AG10803 (cell line): ENCODE measurements at regions not wholly inside any gene's neighbourhood (a gene's known extent, or its start where the extent isn't known, plus 50 kb on each side); places are given as distances from the start of the nearest gene placed in this dataset.

Experiments used
- DNase-seq: peaks from one replicate; pipeline ENCODE4 v3.0.0; 2010; ENCODE audit warnings: low read depth
- H3K4me3 ChIP-seq: 2 replicates; pipeline ENCODE4 v1.5.1; 2011; ENCODE audit warnings: mild to moderate bottlenecking, low read length, control low read depth
- TF ChIP-seq, protein P1 (sequence below): conservative IDR thresholded peaks from 2 replicates; pipeline ENCODE4 v1.5.1; 2011; ENCODE audit warnings: mild to moderate bottlenecking, low read length, control low read depth, inconsistent platforms

DNA sequence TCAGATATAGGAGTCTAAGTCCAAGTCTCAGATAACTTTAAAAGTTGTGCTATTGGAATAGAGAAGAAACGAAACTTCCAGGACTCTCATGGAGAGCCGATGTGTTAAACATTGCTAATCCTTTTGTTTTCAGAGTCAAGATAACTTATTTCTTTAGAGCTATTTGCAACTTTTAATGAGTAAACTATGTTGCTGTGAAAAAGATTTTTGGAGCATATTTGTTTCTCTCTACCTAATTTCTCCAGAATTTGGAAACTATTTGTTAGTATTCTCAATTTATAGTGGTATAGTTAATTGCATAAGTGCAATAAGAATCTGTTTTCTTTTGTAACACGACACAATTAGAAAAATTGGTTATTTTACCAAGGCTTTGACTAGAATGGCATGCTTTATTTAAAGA is 588.9 kb downstream of the NTRK3 start:
- DNase-seq, result no peak

GRCh38 chr15:87662575-87662974 is 594.0 kb downstream of the NTRK3 start:
- TF ChIP-seq, protein P1, sequence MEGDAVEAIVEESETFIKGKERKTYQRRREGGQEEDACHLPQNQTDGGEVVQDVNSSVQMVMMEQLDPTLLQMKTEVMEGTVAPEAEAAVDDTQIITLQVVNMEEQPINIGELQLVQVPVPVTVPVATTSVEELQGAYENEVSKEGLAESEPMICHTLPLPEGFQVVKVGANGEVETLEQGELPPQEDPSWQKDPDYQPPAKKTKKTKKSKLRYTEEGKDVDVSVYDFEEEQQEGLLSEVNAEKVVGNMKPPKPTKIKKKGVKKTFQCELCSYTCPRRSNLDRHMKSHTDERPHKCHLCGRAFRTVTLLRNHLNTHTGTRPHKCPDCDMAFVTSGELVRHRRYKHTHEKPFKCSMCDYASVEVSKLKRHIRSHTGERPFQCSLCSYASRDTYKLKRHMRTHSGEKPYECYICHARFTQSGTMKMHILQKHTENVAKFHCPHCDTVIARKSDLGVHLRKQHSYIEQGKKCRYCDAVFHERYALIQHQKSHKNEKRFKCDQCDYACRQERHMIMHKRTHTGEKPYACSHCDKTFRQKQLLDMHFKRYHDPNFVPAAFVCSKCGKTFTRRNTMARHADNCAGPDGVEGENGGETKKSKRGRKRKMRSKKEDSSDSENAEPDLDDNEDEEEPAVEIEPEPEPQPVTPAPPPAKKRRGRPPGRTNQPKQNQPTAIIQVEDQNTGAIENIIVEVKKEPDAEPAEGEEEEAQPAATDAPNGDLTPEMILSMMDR, result no peak
- DNase-seq, result no peak
- H3K4me3 ChIP-seq, result no peak overlapping the region

More for the DNA sequence above, 588.9 kb downstream of the NTRK3 start:
- no peak overlapping the region for H3K4me3 ChIP-seq
- TF ChIP-seq, protein P1, result no peak

- H3K4me3 ChIP-seq, result no peak overlapping the region
- TF ChIP-seq, protein P1, result no peak
- no peak for DNase-seq
Observed at GRCh38 chr15:87661454-87662355, 594.8 kb downstream of the NTRK3 start.

- no peak for DNase-seq
- TF ChIP-seq, protein P1, result no peak
- H3K4me3 ChIP-seq, result no peak overlapping the region
Observed at GRCh38 chr15:87660251-87661129, 596.0 kb downstream of the NTRK3 start.

DNA sequence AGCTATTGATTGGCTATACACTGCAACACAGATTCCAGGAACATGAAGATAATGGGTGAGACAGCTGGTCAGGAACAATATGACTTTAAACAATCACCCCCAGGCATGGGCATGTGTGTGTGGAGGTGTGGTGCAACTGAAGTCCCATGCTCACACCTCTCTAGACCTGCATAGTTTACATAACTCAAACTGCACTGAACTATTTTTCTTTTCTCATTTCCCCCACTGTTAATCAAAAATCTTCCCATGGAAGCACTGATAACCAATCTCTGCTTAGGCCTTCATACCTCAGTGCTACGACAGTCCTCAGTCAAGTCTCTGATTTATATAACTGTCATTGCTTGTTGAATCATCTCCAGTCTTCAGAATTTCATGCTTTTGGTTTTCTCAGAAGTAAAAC is 600.2 kb downstream of the NTRK3 start:
- no peak overlapping the region for H3K4me3 ChIP-seq
- TF ChIP-seq, protein P1, result no peak
- no peak for DNase-seq

DNA sequence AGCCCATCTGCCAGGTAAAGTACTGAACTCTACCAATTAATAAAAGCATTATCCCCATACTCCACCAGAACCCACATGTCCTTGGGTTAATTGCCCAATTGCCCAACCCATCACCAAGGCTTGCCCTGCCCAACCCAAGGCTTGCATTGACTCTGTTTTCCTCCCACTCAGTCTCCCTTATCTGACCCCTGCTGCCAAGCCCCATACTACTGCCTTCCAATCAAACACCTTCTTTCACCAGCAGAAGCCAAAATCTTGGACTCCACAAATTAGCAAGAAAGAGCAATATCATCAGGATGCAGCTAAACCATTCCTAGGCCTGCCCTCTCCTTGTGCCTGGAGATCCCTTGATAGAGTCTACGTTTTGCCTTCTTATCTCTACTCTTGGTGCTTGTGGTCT is 602.9 kb downstream of the NTRK3 start:
- TF ChIP-seq, protein P1, result no peak
- no peak for DNase-seq
- no peak overlapping the region for H3K4me3 ChIP-seq

DNA sequence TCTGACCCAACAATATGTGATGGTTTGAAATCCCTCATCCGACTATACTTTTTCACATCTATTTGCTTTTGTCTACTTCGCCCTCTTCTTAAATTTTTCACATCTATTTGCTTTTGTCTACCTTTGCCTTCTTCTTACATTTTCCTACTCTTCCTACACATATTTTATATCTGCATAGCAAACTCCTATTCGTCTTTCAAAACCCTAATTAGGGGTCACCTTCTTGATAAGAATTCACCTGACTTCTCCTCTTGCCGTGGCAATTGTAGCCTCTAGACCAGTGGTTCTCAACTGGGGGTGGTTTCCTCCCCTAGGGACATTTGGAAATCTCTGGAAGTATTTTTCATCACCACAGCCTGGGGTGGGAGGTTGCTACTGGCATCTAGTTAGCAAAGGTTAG is 607.4 kb downstream of the NTRK3 start:
- H3K4me3 ChIP-seq, result no peak overlapping the region
- no peak for DNase-seq
- TF ChIP-seq, protein P1, result no peak
